Thymus (tissue), 11 donors: ENCODE measurements at regions not wholly inside any gene's neighbourhood (a gene's known extent, or its start where the extent isn't known, plus 50 kb on each side); places are given as distances from the start of the nearest gene placed in this dataset.
"Not testable (repeated sequence)": the region's sequence is repeated elsewhere in the genome, so short reads cannot be mapped to it uniquely, and the experiment has no call there.

Experiments
- DNase-seq, 9 donors: peaks; one replicate each; pipeline ENCODE4 v3.0.0-alpha.2; 2013; ENCODE audit warnings: low spot score in 9 of 9, low read depth in 6 of 9, missing footprints in 1 of 9
- H3K27ac ChIP-seq, 2 donors: one replicate each; pipeline ENCODE4 v1.5.1; 2013; ENCODE audit warnings: control low read depth in 1 of 2, low read depth in 1 of 2, low read length in 1 of 2, mild to moderate bottlenecking in 1 of 2, moderate library complexity in 1 of 2
- H3K27me3 ChIP-seq, 2 donors: one replicate each; pipeline ENCODE4 v1.5.1; 2013; ENCODE audit warnings: low read length in 1 of 2; ENCODE audit not compliant: control insufficient read depth in 2 of 2, insufficient read depth in 1 of 2
- H3K36me3 ChIP-seq, 2 donors: one replicate each; pipeline ENCODE4 v1.5.1; 2013; ENCODE audit warnings: low read length in 1 of 2, mild to moderate bottlenecking in 1 of 2, moderate library complexity in 1 of 2; ENCODE audit not compliant: control insufficient read depth in 2 of 2, insufficient read depth in 2 of 2
- H3K4me1 ChIP-seq, 2 donors: one replicate each; pipeline ENCODE4 v1.5.1; 2013; ENCODE audit warnings: low read length in 2 of 2; ENCODE audit not compliant: control insufficient read depth in 2 of 2, insufficient read depth in 2 of 2
- H3K4me3 ChIP-seq, 2 donors: one replicate each; pipeline ENCODE4 v1.5.1; 2013; ENCODE audit warnings: low read length in 2 of 2, control low read depth in 1 of 2, mild to moderate bottlenecking in 1 of 2
- H3K9me3 ChIP-seq, 2 donors: one replicate each; pipeline ENCODE4 v1.5.1; 2013; ENCODE audit warnings: low read length in 1 of 2, mild to moderate bottlenecking in 1 of 2; ENCODE audit not compliant: control insufficient read depth in 2 of 2, insufficient read depth in 1 of 2
- WGBS: extraction: QIAGEN DNeasy Blood & Tissue Kit; methylation state at CpG from one replicate; pipeline ENCODE4 v1.1.7; 2013; 5-methylcytosine and 5-hydroxymethylcytosine counted together
- donor health status: healthy.

DNA sequence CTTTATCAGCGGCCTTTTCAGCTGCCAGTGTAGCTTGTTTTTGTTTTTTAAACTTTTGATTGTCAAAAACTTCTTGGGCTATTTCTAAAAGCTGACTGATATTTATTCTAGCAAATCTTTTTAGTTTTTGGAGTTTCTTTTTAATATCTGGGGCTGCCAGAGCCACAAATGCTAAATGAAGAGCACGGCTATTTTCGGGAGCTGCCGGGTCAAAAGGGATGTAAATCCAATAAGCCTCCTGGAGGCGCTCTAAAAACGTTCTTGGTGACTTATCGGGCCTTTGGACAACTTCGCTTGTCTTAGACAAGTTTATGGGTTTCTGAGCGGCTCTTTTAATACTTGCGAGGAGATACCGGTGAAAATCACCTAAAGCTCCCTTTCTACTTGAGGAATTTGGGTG, 166.1 kb upstream of the CCZ1B start:
- not testable (repeated sequence) for H3K4me3 ChIP-seq
- WGBS: 91% methylated on average over 11 of the region's 11 CpGs

DNA sequence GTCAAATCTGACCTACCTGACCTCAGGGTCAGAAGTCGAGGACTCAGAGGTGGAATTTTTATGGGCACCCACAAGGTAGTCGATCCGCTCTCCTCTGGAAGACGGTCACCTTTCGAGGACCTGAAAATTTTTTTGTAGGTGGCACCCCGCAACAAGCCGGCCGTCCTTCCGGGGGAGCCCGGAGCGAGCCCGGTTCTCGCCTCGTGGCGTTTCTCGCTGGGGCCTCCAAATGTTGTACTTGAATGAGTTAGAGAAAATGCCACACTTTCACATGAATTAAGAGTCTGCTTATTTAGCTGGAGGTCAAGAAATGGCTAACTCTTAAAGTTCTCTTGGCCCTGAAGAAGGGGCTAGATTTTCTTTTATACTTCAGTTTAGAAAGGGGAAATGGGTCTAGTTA, 169.0 kb upstream of the CCZ1B start:
- H3K9me3 ChIP-seq, H3K27me3 ChIP-seq, H3K27ac ChIP-seq, H3K36me3 ChIP-seq, H3K4me3 ChIP-seq, H3K4me1 ChIP-seq, DNase-seq: not testable (repeated sequence)
- WGBS: 87% methylated on average over 16 of the region's 16 CpGs

More for the DNA sequence above, 166.1 kb upstream of the CCZ1B start:
- H3K27ac ChIP-seq, H3K4me1 ChIP-seq, H3K27me3 ChIP-seq, H3K36me3 ChIP-seq, H3K9me3 ChIP-seq, DNase-seq: not testable (repeated sequence)

DNA sequence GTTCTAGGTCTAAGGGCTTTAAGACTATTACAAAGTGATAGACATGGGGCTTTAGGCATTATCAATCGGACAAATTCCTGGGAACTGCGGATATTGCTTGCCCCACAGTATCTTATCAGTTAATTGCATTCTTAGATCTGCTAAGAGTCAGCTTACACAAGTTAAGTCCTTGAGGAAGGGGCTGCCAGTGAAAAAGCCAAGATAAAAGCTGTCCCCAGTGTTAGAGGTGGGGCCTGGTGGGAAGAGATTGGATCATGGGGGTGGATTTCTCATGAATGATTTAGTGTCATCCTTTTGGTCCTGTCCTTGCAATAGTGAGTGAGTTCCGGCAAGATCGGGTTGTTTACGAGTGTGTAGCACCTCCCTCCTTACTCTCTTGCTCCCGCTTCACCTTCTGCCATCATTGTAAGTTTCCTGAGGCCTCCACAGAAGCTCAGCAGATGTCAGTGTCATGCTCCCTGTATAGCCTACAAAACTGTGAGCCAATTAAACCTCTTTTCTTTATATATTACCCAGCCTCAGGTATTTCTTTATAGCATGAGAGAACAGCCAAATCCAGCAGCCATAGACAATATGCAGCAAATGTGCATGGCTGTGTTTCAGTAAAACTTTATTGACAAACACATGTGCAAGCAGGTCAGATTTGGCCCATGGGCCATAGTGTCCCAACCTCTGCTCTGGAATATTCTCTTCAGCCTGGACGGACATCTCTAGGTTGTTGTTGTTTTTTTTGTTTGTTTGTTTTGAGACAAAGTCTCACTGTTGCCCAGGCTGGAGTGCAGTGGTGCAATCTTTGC, 169.6 kb upstream of the CCZ1B start:
- H3K9me3 ChIP-seq, H3K4me3 ChIP-seq, H3K4me1 ChIP-seq, H3K27ac ChIP-seq, H3K27me3 ChIP-seq, DNase-seq, H3K36me3 ChIP-seq: not testable (repeated sequence)
- 75% methylated on average over 7 of the region's 7 CpGs for WGBS

DNA sequence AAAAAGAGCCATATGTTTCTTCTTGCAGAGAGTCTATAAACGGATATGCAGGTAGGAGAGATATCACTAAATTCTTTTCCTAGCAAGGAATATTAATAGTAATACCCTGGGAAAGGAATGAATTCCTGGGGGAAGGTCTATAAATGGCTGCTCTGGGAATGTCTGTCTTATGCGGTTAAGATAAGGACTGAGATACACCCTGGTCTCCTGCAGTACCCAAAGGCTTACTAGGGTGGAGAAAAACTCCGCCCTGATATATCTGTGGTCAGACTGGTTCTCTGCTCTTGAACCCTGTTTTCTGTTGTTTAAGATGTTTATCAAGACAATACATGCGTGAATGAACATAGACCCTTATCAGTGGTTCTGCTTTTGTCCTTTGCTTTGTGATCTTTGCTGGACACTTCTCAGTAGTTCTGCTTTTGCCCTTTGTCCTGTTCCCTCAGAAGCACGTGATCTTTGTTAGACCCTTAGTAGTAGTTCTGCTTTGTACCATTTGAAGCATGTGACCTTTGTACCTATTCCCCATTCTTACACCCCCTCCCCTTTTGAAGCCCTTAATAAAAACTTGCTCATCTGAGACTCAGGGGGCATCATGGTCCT, 173.1 kb upstream of the CCZ1B start:
- not testable (repeated sequence) for H3K4me1 ChIP-seq, H3K36me3 ChIP-seq, H3K27me3 ChIP-seq, DNase-seq, H3K4me3 ChIP-seq, H3K27ac ChIP-seq, H3K9me3 ChIP-seq
- WGBS: 76% methylated on average over 5 of the region's 5 CpGs

DNA sequence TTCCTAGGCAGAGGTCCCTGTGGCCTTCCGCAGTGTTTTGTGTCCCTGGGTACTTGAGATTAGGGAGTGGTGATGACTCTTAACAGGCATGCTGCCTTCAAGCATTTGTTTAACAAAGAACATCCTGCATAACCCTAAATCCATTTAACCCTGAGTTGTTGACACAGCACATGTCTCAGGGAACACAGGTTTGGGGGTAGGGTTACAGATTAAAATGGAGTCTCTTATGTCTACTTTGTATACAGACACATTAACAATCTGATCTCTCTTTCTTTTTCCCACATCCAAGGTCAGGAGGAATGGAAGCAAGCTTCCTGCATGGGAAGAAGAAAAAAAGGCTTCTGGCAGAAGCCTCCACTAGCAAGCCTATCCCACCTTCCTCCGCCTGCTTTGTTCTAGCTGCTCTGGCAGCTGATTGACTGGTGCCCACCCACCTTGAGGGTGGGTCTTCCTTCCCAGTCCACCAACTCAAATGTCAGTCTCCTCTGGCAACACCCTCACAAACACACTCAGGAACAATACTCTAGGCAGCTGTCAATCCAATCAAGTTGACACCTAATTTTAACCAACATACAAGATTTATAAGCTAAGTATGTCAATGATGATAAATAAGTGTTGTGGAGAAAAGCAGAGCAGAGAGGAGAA, 176.5 kb upstream of the CCZ1B start:
- WGBS: 95% methylated on average over 2 of the region's 2 CpGs
- H3K4me1 ChIP-seq: no peaks in the 10 kb centered on the region
- H3K36me3 ChIP-seq: no peaks in the 10 kb centered on the region
- no peak for DNase-seq
- peaks cover 0 to 4% of the 10 kb centered on the region in 2 donors for H3K9me3 ChIP-seq
- no peak overlapping the region for H3K4me3 ChIP-seq
- no peak overlapping the region for H3K27ac ChIP-seq
- no peaks in the 10 kb centered on the region for H3K27me3 ChIP-seq

DNA sequence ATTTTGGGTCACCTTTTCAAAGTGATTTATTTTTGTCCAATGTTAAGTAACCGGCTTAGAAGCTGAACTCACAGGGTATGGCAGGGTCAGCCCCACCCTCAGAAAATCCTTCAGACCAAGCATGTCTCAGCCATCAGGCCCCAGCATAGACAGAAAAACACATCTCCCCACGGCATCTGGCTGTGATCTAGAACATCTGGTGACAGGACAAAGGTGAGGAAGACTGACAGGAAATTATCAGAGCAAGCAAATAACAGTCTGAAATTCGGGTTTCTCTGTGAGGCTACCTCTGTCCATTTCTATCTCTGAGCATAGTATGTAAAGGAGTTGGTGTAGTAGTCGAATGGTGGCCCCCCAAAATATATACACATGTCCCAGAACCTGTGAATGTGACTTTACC, 177.0 kb upstream of the C1GALT1 start:
- Histone ChIP-seq H3K36me3 (no peaks in the 10 kb centered on the region), H3K9me3 (peaks cover 0 to under 1% of the 10 kb centered on the region in 2 donors), H3K4me3 (no peak overlapping the region), H3K27ac (no peak overlapping the region), H3K4me1 (no peaks in the 10 kb centered on the region), H3K27me3 (no peaks in the 10 kb centered on the region)
- no peak for DNase-seq
- 74% methylated on average over 4 of the region's 4 CpGs for WGBS

DNA sequence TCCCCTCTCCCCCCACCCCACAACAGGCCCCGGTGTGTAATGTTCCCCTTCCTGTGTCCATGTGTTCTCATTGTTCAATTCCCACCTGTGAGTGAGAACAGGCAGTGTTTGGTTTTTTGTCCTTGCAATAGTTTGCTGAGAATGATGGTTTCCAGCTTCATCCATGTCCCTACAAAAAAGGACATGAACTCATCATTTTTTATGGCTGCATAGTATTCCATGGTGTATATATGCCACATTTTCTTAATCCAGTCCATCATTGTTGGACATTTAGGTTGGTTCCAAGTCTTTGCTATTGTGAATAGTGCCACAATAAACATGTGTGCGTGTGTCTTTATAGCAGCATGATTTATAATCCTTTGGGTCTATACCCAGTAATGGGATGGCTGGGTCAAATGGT, 176.4 kb upstream of the C1GALT1 start:
- not testable (repeated sequence) for H3K27me3 ChIP-seq, H3K9me3 ChIP-seq, H3K36me3 ChIP-seq, H3K4me3 ChIP-seq, DNase-seq, H3K27ac ChIP-seq, H3K4me1 ChIP-seq
- WGBS: 83% methylated on average over 2 of the region's 2 CpGs

DNA sequence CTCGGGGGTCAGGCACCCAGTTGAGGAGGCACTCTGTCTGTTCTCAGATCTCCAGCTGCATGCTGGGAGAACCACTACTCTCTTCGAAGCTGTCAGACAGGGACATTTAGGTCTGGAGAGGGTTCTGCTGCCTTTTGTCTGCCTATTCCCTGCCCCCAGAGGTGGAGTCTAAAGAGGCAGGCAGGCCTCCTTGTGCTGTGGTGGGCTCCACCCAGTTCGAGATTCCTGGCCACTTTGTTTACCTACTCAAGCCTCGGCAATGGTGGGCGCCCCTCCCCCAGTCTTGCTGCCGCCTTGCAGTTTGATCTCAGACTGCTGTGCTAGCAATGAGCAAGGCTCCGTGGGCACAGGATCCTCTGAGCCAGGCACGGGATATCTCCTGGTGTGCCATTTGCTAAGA, 171.1 kb upstream of the C1GALT1 start:
- not testable (repeated sequence) for H3K9me3 ChIP-seq, H3K36me3 ChIP-seq, DNase-seq, H3K4me3 ChIP-seq, H3K27me3 ChIP-seq, H3K27ac ChIP-seq, H3K4me1 ChIP-seq
- 86% methylated on average over 8 of the region's 8 CpGs for WGBS

DNA sequence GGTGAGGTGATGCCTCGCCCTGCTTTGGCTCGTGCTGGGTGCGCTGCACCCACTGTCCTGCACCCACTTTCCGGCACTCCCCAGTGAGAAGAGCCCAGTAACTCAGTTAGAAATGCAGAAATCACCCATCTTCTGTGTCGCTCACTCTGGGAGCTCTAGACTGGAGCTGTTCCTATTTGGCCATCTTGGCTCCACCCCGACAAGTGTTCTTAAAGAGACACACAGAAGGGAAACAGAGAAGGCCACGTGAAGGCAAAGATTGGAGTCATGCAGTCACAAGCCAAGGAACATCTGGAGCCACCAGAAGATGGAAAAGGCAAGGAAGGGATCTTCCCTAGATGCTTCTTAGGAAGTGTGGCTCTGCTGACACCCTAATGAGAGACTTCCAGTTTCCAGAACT, 170.6 kb upstream of the C1GALT1 start:
- not testable (repeated sequence) for H3K27me3 ChIP-seq, H3K36me3 ChIP-seq, DNase-seq, H3K9me3 ChIP-seq, H3K27ac ChIP-seq, H3K4me1 ChIP-seq, H3K4me3 ChIP-seq
- 91% methylated on average over 7 of the region's 7 CpGs for WGBS
